Endodermal cell (in vitro differentiated cells): ENCODE measurements at regions not wholly inside any gene's neighbourhood (a gene's known extent, or its start where the extent isn't known, plus 50 kb on each side); places are given as distances from the start of the nearest gene placed in this dataset.
A peak's percentile ranks its signal among the peaks of the same experiment; 100 is the strongest.

Experiments used
- DNase-seq: peaks from one replicate; pipeline ENCODE4 v3.0.0-alpha.2; 2017
- H3K27ac ChIP-seq: 2 replicates; pipeline ENCODE4 v1.5.1; 2013; ENCODE audit warnings: mild to moderate bottlenecking, low read depth, low read length, moderate library complexity
- H3K27me3 ChIP-seq: 2 replicates; pipeline ENCODE4 v1.6.1; 2013; ENCODE audit warnings: mild to moderate bottlenecking, low read length, moderate library complexity; ENCODE audit not compliant: insufficient read depth, control insufficient read depth, poor library complexity, severe bottlenecking
- H3K36me3 ChIP-seq: 2 replicates; pipeline ENCODE4 v1.7.0; 2013; ENCODE audit warnings: mild to moderate bottlenecking, low read length, moderate library complexity; ENCODE audit not compliant: control insufficient read depth, insufficient read depth
- H3K4me1 ChIP-seq: one replicate; pipeline ENCODE4 v1.7.0; 2013; ENCODE audit warnings: low read length; ENCODE audit not compliant: control insufficient read depth, insufficient read depth
- H3K4me3 ChIP-seq: 2 replicates; pipeline ENCODE4 v1.5.1; 2013; ENCODE audit warnings: mild to moderate bottlenecking, low read length, moderate library complexity
- H3K9ac ChIP-seq: 2 replicates; pipeline ENCODE4 v1.6.1; 2013; ENCODE audit warnings: mild to moderate bottlenecking, low read length, moderate library complexity; ENCODE audit not compliant: poor library complexity, severe bottlenecking; ENCODE audit errors: extremely low read depth
- H3K9me3 ChIP-seq: 2 replicates; pipeline ENCODE4 v1.6.1; 2013; ENCODE audit warnings: mild to moderate bottlenecking, low read length, moderate library complexity; ENCODE audit not compliant: control insufficient read depth
- H3K27ac Mint-ChIP-seq: 2 replicates; pipeline ENCODE4 v1.8.0; 2020; ENCODE audit warnings: mixed read lengths
- H3K27me3 Mint-ChIP-seq: 2 replicates; pipeline ENCODE4 v1.8.0; 2021; ENCODE audit warnings: mild to moderate bottlenecking, mixed read lengths; ENCODE audit not compliant: insufficient read depth
- H3K36me3 Mint-ChIP-seq: 2 replicates; pipeline ENCODE4 v1.8.0; 2020; ENCODE audit warnings: low read depth, mixed read lengths
- H3K4me1 Mint-ChIP-seq: 2 replicates; pipeline ENCODE4 v1.8.0; 2020; ENCODE audit warnings: mixed read lengths
- H3K4me3 Mint-ChIP-seq: 2 replicates; pipeline ENCODE4 v1.8.0; 2020; ENCODE audit warnings: mild to moderate bottlenecking, moderate library complexity, mixed read lengths
- H3K9me3 Mint-ChIP-seq: 2 replicates; pipeline ENCODE4 v1.8.0; 2020; ENCODE audit warnings: mild to moderate bottlenecking, mixed read lengths
- CTCF ChIP-seq: fragments of 200-600 bp; sonication (generic); conservative IDR thresholded peaks from 2 replicates; pipeline ENCODE4 v1.5.0; 2021; ENCODE audit warnings: antibody characterized with exemption, mild to moderate bottlenecking
- WGBS, 2 experiments: methylation state at CpG; one replicate each; pipeline versions ENCODE4 v1.1.5 to v1.1.7; 2013; ENCODE audit warnings: missing lambda C conversion rate in 2 of 2, mixed read lengths in 1 of 2; ENCODE audit not compliant: insufficient coverage in 1 of 2, insufficient read length in 1 of 2; 5-methylcytosine and 5-hydroxymethylcytosine counted together

- DNase-seq = no peak
- Histone ChIP-seq H3K9ac (no peak overlapping the region), H3K27me3 (no peaks in the 10 kb centered on the region), H3K36me3 (no peaks in the 10 kb centered on the region), H3K27ac (no peak overlapping the region), H3K4me1 (peaks cover 9% of the 10 kb centered on the region), H3K4me3 (no peak overlapping the region), H3K9me3 (no peaks in the 10 kb centered on the region)
- whole genome bisulfite sequencing, 2 experiments = 85 to 94% methylated on average over 4 of the region's 4 CpGs
- TF ChIP-seq CTCF = no peak
- H3K27me3 Mint-ChIP-seq = peaks cover 5% of the 10 kb centered on the region
- no peaks in the 10 kb centered on the region for H3K9me3 Mint-ChIP-seq
- H3K4me1 Mint-ChIP-seq = peaks cover 5% of the 10 kb centered on the region
- H3K27ac Mint-ChIP-seq = no peak overlapping the region
- H3K4me3 Mint-ChIP-seq = no peak overlapping the region
- H3K36me3 Mint-ChIP-seq = no peaks in the 10 kb centered on the region
Observed at GRCh38 chr16:82499302-82499701, 127.5 kb upstream of the CDH13 start.

GRCh38 chr16:82497139-82497538, 129.6 kb upstream of the CDH13 start:
- no peak overlapping the region for H3K27ac ChIP-seq
- no peaks in the 10 kb centered on the region for H3K27me3 ChIP-seq
- peak; percentile 17 for DNase-seq
- peaks cover 9% of the 10 kb centered on the region for H3K4me1 ChIP-seq
- H3K9me3 ChIP-seq = no peaks in the 10 kb centered on the region
- no peaks in the 10 kb centered on the region for H3K36me3 Mint-ChIP-seq
- peaks cover 5% of the 10 kb centered on the region for H3K4me1 Mint-ChIP-seq
- no peak for TF ChIP-seq CTCF
- no peak overlapping the region for H3K27ac Mint-ChIP-seq
- peaks cover 5% of the 10 kb centered on the region for H3K27me3 Mint-ChIP-seq
- WGBS, 2 experiments = 77 to 84% methylated on average over 4 of the region's 4 CpGs
- H3K9ac ChIP-seq = no peak overlapping the region
- H3K36me3 ChIP-seq = no peaks in the 10 kb centered on the region
- H3K4me3 ChIP-seq = no peak overlapping the region
- H3K4me3 Mint-ChIP-seq = no peak overlapping the region
- no peaks in the 10 kb centered on the region for H3K9me3 Mint-ChIP-seq

- Mint-ChIP-seq H3K9me3 (no peaks in the 10 kb centered on the region), H3K36me3 (no peaks in the 10 kb centered on the region), H3K4me1 (no peaks in the 10 kb centered on the region), H3K4me3 (no peak overlapping the region), H3K27me3 (peaks cover 3% of the 10 kb centered on the region), H3K27ac (no peak overlapping the region)
- Histone ChIP-seq H3K36me3 (no peaks in the 10 kb centered on the region), H3K27ac (no peak overlapping the region), H3K27me3 (no peaks in the 10 kb centered on the region), H3K4me3 (no peak overlapping the region), H3K4me1 (no peaks in the 10 kb centered on the region), H3K9me3 (peaks cover 5% of the 10 kb centered on the region), H3K9ac (no peak overlapping the region)
- no peak for TF ChIP-seq CTCF
- DNase-seq = peak; percentile 22
- WGBS, 2 experiments = 88% methylated on average over 4 of the region's 4 CpGs; no CpG with 5 or more reads in 1 of the 2 experiments
Observed at GRCh38 chr16:82488460-82488859, 138.3 kb upstream of the CDH13 start.
